ENCODE measurements at regions not wholly inside any gene's neighbourhood (a gene's known extent, or its start where the extent isn't known, plus 50 kb on each side); places are given as distances from the start of the nearest gene placed in this dataset.

DNA sequence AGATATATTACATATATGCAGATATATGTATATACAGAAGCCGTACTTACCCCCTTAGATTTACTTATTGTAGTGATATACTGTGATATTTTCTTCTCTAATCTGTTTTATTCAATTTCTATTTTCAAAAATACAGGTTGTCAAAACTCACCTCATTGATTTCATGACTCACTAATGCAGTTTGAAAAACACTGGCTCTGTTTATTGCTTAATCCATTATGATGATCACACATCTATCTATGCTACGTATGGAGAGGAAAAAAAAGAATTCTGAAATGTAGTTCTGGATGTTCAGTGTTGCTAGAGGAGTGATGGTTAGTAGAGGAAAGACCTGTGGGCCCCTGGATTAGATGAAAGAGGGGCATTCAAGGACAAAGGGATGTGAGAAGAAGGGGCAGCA lies 121.0 kb upstream of the RPS23 start:
- no peak for DNase-seq (ENCODE audit: low spot score)

DNA sequence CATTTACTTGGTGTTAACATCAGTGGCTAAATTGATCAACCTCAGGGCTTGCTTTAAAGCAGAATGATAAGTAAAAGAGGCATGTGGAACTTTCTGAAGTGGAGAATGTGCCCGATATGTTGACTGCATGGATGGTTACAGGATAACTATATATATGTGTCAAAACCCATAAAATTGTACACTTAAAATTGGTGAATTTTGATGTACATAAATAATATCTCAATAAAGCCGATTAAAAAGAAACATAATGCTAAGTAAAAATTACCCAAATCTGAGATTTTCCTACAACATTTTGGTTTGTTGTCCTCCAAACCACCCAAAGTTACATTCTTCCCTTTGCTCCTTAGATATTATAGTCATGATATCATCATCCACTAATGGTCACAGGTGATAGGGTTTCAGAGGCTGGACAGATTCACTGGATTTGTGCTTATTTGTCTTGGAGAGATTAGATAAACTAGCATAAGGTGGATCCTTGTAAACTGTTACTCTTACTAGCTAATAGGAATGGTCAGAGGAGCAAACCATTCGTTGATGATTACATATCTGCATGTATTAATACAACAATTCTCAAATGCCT lies 119.7 kb upstream of the RPS23 start:
- DNase-seq (ENCODE audit: low spot score), result no peak

DNA sequence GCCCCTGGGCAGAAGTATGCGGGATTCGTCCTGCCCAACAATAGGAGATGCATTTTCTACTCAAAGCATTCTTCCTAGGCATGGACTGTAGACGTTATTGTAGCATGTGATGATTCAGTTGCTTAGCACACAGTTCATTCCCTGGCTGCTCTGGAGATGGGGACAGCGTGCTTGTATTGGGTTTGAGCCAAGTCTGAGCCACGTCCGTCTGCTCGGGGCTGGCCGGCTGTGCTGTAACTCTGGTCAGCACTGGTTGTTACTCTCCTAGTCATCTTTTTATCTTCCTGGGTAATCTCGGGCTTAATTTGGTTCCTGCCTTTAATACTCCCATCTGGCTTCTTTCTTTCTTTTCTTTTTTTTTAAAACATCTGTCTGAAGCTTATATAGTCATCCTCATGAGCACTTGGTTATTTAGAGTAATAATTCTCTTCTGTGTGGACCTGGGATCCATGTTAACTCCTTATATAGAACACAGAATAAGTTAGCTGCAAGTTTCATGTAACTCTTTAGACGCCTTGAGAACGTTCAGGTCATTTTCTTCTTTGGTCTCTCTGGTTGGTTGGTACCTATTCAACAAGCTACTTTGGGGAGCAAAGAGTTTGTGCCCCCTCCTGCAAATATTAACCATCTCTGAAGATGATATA lies 118.8 kb upstream of the RPS23 start:
- DNase-seq (ENCODE audit: low spot score), result peak; percentile 91

DNA sequence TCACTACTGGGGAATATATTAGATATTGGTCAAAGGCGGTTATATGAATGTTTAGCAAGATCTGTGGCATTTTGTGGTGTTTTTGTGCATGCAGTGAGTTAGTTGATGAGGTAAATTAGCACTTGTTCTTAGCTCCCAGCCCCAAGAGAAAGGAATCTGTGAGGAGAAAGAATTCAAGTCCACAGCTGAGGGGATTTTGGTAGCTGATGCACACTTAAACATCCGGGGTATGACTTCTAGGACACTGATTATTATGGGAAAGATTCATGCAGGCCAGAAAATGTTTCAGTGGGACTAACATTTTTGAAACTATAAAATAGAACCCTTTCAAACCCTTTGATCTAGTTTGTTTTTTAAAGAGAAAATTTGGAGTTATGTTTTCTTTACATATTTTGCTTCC lies 118.2 kb upstream of the RPS23 start:
- no peak for DNase-seq (ENCODE audit: low spot score)

DNA sequence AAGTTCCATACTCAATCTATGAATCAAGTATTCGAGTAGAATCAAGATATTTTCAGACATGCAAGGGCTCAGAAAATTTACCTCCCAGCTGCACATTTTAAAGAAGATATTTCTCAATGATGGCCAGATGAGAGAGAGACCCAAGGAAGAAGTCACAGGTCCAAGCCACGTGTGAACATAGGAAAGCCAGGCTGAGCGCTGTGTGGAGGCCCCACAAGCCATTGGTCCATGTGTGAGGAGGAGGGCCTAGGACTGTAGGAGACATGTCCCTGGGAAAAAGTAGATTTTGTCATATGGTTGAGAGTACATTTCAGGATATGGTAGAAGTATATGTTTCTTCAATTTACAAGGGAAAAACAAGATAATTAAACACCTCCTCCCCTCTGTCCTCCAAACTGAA lies 115.8 kb upstream of the RPS23 start:
- DNase-seq (ENCODE audit: low spot score), result no peak

DNA sequence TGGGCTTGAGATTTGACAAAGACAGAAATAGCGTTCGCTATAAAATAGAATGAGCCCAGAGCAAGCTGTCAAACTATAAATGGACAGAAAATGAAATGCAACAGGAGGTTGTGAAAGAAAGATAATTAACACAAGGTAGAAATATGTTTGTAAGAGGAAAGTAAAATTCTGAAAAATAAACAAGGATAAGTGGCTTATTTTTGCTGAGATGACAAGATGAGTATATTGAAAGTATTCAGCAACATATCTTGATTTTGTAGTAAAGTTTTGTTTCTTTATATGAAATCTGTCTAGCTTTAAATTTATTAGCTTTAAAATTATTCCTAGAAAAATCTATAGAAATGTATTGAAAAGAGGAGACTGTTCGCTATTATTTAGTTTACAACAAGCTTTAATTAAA lies 111.9 kb upstream of the RPS23 start:
- DNase-seq (ENCODE audit: low spot score), result no peak

DNA sequence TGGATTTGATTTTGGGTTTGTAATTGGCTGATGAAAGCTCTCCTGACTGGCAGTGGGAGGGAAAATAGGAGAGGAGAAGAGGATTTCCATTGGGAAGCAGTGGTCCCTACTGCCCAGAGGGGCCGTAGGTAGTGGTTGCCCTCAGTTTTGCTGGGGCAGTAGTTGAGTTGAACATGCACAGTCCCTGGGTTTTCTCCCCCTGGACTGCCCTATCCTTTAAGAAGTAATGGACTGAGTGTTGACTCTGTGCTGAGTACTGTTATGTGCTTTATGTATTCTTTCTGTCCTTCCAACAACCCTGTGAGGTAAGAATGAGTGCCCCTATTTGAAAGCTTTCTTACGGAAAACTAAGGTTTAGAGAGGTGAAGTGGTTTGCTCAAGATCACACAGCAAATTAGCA lies 111.2 kb upstream of the RPS23 start:
- no peak for DNase-seq (ENCODE audit: low spot score)

DNA sequence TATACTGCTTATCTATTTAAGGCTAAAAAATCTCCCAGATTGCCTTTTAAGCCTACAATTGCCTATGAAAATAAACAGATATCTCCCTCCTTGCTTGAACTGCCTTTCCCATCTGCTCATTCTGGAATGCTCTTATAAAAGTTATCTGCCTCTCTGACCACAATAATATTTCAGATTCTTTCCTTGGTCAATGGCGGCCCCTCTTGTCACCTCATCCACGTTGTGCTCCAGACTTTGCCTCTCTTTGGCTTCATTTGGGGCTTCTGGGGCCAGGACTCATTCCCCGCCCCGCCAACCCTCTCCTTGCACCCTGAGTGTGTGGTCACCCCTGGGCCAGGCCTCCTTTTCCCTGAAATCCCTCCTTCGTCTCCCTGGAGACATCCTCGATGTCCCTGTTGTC lies 110.0 kb upstream of the RPS23 start:
- peak; percentile 57 for DNase-seq (ENCODE audit: low spot score)

DNA sequence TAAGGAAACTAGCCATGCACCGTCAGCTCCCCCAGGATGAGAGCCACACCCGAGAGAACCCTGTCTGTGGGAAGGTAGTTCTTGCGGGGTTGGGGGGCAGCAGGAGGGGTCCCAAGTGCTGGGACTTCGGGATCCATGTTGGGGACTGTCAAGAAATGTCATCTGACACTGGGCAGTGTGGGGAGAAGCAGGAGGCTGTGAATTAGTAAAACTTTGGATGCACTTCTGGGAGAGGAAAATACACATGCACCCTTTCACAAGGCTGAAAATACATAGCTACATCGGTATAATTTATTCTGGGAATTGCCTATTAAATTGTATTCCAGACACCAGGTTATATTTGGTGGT lies 109.6 kb upstream of the RPS23 start:
- DNase-seq (ENCODE audit: low spot score), result no peak

DNA sequence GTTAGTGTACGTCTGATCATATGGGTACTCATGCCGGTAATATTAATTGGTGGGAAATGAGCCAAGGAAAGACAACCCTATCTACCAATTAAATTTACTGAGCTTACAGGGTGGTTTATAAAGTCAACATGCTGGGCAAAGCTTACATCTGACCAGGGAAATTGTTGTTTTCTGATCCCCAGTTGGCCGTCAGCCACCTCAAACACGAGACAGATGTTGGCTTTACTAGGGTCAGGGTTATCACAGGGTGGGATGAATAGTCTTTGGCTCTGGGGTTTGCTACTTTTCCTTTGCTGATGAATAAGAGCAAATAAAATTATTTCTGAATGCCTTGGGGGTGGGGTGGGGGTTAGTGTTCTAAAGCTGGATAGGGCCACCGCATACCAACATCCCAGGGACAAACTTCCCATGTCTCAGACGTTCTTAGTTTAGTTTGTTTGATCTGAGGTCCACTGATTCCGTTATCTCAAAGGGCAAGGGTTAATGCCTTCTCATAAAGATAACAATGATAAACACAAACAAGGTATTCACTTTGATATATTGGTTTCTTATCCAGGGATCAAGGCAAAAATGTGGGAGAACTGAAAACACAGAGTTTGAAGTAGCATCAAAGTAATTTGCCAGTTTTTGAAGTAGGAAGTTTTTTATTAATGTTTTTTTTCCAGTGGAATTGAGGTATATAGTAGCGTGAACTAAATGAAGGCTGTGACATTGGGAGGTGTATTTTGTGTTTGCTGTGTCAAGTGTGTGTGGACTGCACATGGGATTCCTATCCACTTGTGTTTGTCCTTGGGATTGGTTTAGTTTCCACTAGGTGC lies 109.1 kb upstream of the RPS23 start:
- DNase-seq (ENCODE audit: low spot score), result peak; percentile 93

DNA sequence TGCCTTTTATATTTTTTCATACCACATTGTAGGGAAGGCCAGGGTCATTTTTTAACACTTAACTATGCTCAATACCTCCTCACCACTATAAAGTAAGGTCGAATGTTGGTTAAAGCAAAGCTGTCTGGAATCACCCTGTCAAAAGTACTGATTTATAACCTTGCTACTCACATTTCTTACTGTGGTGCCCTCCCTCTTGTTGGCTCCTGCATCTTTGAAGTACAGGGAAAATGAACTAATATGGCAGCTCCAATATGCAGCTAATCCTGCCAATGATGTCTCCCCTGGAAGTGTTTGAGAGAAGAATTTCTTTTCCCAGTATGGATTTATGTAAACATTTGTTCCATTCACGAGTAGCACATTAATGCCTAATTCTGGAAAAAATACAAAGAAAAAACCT lies 108.4 kb upstream of the RPS23 start:
- DNase-seq (ENCODE audit: low spot score), result peak; percentile 69

DNA sequence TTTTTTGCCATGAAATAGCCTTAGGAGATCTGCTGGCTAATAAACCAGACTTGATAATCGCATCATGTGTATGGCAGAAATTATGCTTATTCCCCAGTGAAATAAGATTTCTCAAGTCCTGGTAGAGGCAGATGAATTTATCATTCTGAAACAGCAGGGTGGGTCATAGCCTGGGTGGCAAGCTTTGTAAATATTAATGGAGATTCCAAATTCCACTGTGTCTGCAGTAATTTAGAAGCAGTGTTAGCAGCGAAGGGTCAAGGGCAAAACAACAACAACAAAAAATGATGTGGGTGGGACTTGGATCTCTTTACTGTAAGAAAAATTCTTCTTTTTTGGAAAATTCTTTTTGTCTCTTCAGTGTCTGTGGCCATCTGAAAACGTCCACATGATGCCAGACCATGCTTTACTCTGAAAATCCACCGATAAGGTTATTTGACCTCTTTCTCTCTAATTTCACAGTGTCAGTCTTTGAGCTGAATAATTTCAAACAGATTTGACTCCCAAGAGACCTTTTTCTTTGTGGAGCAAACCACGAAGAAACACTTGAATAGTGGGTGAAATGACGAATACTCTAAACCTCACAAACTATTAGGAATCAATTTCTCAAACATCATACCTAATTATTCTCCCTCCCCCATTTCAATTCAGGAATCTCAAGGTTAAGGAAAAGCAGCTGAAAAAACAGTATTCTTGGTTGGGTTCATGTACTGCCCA lies 106.0 kb upstream of the RPS23 start:
- DNase-seq (ENCODE audit: low spot score), result no peak

DNA sequence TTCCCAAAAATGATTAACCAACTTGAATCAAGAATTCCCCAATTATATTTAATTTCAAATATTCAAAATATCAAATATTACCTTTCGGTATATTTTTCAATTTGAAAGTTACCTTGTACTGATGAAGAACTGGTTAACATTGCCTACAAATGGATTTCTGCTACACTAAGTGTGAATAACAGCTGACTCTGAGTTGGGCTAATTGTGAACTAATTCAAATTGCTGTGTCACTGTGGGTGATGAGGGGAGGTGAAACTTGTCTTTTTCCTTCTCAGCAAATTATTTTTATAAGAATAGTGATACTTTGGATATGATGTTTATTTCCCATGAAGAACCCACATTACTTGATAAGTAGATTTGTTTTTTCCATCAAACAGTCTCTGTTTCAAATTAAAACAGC lies 103.4 kb upstream of the RPS23 start:
- DNase-seq (ENCODE audit: low spot score), result no peak

DNA sequence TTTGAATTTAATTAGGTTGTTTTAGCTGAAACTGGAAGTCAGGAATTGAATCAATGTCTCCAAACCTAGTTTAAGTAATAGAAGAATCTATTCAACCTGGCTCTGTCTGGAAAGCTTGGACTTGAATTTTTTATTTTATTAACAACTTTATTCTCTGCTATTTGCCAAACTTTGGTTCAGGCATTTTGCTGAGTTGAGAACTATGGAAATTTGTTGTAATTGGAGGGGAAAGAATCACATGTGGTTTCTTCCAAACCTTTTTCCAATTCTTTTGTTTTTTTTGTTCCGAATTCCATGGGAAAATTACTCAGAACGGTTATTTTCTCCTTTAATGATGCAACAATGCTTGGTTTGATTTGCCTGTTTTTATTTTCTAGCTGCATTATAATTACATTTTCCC lies 98.2 kb upstream of the RPS23 start:
- no peak for DNase-seq (ENCODE audit: low spot score)

DNA sequence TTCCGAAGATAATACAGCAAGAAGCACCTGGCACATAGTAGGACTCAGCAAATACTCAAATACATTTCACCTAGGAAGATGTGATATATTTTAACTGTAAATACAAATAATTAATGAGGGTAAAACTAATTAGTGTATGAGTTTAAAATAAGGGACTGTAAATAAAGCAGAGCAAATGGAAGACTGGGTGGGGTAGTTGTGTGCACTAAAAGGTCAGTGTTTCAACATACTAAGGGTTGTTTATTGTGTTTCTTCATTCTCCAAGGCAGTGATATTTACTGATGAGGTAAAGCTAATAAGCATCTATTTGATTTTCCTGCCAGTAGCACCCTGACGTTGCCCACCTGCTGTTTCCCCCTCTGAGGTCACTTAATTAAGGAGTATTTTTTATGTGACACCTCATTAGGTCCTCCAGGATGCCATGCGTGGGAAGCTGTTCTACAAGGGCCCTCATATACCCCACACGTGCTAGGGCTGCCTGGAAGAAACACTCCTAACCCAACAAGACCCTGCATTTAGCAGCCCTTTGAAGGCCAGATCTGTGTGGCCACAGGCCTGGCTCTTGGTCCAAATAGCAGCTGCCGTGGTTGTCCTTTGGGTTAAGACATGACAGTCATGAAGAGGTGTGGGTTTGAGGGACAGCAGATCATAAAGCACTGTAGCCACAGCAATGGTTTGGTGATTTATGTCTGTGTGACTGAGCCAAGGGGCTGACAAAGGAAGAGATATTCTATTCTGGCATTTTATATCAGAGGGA lies 97.5 kb upstream of the RPS23 start:
- no peak for DNase-seq (ENCODE audit: low spot score)

DNA sequence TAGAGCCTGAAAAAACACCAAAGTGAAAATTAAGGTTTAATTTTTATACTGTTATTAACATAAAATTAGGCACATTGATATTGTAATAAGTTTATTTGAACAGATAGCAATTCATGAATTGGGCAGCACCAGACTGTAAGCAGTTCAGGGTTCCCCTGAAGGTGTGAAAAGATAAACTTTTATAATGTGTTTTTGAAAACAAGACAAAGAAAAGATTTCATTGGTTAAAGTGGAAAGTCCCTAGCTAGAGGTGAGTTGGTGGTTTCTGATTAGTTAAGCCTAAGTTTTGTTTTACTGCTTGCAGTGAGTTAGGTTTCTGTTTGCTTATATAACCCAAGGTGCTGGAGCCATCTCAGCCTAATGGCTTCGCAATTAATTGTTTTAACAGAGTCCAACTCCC lies 96.5 kb upstream of the RPS23 start:
- no peak for DNase-seq (ENCODE audit: low spot score)

DNA sequence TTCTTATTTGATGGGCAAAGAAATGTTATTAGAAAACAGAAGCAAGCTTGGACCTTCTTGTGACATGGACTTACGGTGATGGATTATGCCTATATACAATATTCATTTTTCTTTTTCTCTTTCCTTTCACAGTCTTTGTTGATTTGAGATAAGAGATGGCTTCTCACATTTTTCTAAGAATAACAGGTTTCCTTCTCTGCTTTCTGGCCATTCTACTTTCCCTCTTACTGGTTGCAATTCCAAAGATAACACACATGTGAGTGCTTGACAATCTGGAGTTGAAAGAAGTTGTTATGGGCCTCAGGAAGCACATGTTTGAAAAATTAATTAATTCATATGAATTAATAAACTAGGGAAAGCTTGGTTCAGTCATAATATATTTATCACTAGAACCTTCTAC lies 89.8 kb upstream of the RPS23 start:
- DNase-seq (ENCODE audit: low spot score), result no peak

DNA sequence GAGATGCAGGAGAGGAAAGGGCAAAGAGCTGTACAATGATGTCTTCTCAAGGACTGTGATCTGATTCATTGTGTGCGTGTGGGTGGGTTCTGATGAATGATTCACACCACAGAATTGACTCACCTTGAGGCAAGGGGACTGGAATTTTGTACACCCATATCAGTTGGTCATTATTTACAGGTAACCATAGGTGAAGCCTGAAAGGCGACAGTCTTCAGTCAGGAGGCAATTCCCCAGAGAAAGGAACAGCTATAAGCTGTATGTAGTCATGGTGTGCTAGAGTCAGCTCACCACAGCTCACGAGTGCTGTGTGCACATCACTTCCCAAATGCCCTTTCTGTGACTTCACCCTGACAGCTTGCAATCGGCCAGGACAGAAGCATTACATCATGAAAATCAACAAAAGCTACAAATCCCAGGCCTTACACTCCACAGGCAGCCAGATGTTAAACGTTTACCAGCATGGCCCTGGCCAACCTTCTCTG lies 87.6 kb upstream of the RPS23 start:
- no peak for DNase-seq (ENCODE audit: low spot score)

DNA sequence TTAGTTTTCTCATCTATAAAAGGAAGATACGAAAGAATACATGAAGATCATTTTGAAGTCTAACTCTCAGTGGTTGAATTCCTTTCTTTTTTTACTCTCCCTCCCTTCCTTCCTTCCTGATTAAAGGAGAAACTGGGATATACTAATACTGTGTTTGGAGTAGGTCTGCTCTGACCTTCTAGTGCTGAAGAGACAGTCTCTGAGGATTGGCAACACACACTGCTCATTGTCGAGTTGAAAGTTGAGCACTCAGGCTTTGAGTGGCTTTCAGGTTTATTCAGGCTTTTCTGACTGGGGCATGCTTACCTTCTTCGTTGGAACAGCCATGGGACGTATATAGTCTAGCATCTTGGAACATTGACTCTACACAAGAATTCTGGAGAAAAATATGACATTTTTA lies 86.9 kb upstream of the RPS23 start:
- DNase-seq (ENCODE audit: low spot score), result no peak

DNA sequence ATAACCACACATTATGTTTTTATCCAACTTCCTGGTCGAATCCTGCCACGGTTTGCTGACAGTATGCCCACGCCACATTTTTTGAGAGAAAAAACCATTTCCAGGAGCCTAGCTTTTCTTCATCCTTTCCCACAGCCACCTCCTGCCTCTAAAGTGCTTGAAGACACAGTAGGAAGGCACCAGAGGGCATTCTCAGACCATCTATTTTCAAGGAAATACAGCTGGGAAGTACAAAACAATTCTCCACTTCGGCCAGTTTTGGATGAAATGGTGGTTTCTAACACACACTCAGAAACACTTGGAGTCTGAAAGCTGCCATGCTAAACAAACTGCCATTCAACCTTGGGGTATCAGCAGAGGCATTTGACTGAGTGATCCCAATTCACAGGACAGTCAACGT lies 86.3 kb upstream of the RPS23 start:
- peak; percentile 13 for DNase-seq (ENCODE audit: low spot score)

DNA sequence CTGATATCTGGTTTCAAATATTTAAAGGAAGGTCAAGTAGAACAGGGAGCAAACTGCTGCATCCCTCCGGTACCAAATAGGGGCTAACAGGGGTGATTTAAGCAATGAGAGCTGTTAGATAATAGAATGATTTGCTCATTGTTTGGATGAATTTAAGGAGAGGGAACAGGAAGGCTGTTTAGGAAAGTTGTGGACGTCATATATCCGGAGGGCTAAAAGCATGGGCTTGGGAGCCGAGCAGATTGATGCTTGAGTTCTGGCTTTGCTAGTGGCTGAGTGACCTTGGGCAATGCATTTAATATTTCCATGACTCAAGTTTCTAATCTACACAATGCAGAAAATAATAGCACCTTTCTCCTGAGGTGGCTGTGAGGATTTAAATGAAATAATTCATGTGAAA lies 85.4 kb upstream of the RPS23 start:
- no peak for DNase-seq (ENCODE audit: low spot score)

DNA sequence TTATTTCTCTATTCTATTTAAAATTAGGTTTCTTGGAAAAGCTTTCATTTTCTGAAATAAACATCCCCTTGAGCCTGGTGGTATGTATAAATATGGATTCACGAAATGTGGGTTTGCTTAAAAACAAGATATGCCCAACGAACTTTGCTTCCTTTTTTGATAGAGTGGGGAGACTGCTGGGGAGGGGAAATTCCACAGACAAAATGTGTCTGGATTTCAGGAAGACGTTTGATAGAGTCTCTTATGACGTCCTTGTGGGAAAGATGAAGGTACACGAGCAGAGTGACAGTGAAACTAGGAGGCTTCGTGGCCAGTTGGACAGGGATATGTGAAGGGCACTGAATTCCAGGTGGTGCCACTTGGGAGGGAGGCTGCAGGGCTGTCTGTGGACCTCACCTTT lies 84.5 kb upstream of the RPS23 start:
- DNase-seq (ENCODE audit: low spot score), result no peak
